ENCODE measurements at regions not wholly inside any gene's neighbourhood (a gene's known extent, or its start where the extent isn't known, plus 50 kb on each side); places are given as distances from the start of the nearest gene placed in this dataset.

- no peak overlapping the region for H2BK15ac ChIP-seq (ENCODE audit: low read length)
- H3K23ac ChIP-seq (ENCODE audit: insufficient read length) = no peak overlapping the region
- no peak overlapping the region for H2BK5ac ChIP-seq (ENCODE audit: low read depth, low read length)
- H3K9ac ChIP-seq (replicated peaks in 1 of 4; ENCODE audit: extremely low read depth in 1 of 4, low read depth in 3 of 4, low read length in 3 of 4) = no peak overlapping the region
- H3K18ac ChIP-seq (ENCODE audit: extremely low read depth, low read length) = no peak overlapping the region
- H3K56ac ChIP-seq (replicated peaks; ENCODE audit: insufficient read length, low read depth, low read length) = no peak overlapping the region
- WGBS, 2 experiments (ENCODE audit: extremely low coverage in 1 of 2, insufficient coverage in 1 of 2, insufficient read length in 1 of 2, insufficient replicate concordance in 2 of 2, low coverage in 1 of 2, low lambda C conversion rate in 2 of 2, missing lambda C conversion rate in 1 of 2) = 84% methylated on average over 4 of the region's 4 CpGs; no CpG with 5 or more reads in 1 of the 2 experiments
- H4K8ac ChIP-seq (ENCODE audit: extremely low read depth, insufficient read depth, low read length) = no peak overlapping the region
- H3K79me2 ChIP-seq (ENCODE audit: control insufficient read depth in 1 of 2, insufficient read depth in 2 of 2, low read length in 2 of 2) = no peaks in the 10 kb centered on the region
- no peaks in the 10 kb centered on the region for H3K36me3 ChIP-seq (ENCODE audit: control insufficient read depth in 2 of 4, insufficient read depth in 4 of 4, low read length in 3 of 4)
- CTCF ChIA-PET (ENCODE audit: partially characterized antibody) = interaction anchor here (0.6 to 3.1 kb wide), 15 partner anchors 8 to 371 kb away, joined by 3 to 14 read pairs (median 4); no protein-coding TSS in a partner anchor
- TF ChIP-seq MAFK (IDR thresholded peaks at IDR 0.05; ENCODE audit: low read depth, low read length) (no peak), KDM4A (IDR thresholded peaks at IDR 0.05; ENCODE audit: low read depth, low read length, severe bottlenecking) (no peak), HDAC2 (IDR thresholded peaks at IDR 0.05; ENCODE audit: borderline replicate concordance in 1 of 2, low read depth in 2 of 2, low read length in 2 of 2) (no peak), SP1 (IDR thresholded peaks at IDR 0.05; ENCODE audit: low read depth, low read length) (no peak), NANOG (IDR thresholded peaks at IDR 0.05; ENCODE audit: insufficient read depth, low read depth, low read length, poor library complexity, severe bottlenecking) (no peak), RXRA (IDR thresholded peaks at IDR 0.05; ENCODE audit: insufficient read depth, low read depth, low read length) (no peak)
- no peaks in the 10 kb centered on the region for H3K79me1 ChIP-seq (ENCODE audit: low read depth, low read length)
- FAIRE-seq = no peak
- no peak overlapping the region for H2AK5ac ChIP-seq (ENCODE audit: low read depth, low read length)
- H4K91ac ChIP-seq (replicated peaks; ENCODE audit: insufficient read length, low read length) = no peak overlapping the region
- no peak overlapping the region for H4K5ac ChIP-seq (ENCODE audit: insufficient read length, low read depth, low read length)
- H3K27me3 ChIP-seq (replicated peaks in 1 of 4; ENCODE audit: control insufficient read depth in 3 of 4, extremely low read depth in 1 of 4, insufficient read depth in 3 of 4, low read length in 3 of 4) = no peaks in the 10 kb centered on the region
- no peak overlapping the region for H2AFZ ChIP-seq (ENCODE audit: low read length)
- no peaks in the 10 kb centered on the region for H3K23me2 ChIP-seq (ENCODE audit: low read depth, low read length)
- no peaks in the 10 kb centered on the region for H3K9me3 ChIP-seq (ENCODE audit: insufficient read depth in 2 of 2, low read depth in 1 of 2, low read length in 1 of 2)
- H3K4ac ChIP-seq (replicated peaks; ENCODE audit: insufficient read length, low read depth, low read length) = no peak overlapping the region
- no peak overlapping the region for H2BK20ac ChIP-seq (ENCODE audit: low read length)
- no peak overlapping the region for H3K4me2 ChIP-seq (ENCODE audit: insufficient read depth in 1 of 2, low read depth in 2 of 2, low read length in 2 of 2)
- no peak overlapping the region for H3K4me3 ChIP-seq (ENCODE audit: extremely low read depth in 1 of 4, insufficient read depth in 2 of 4, low read depth in 3 of 4, low read length in 4 of 4)
- H2BK120ac ChIP-seq (replicated peaks; ENCODE audit: low read depth, low read length) = no peak overlapping the region
- no peak overlapping the region for H3K14ac ChIP-seq (ENCODE audit: insufficient read length)
- POLR2A ChIA-PET (ENCODE audit: partially characterized antibody) = no interaction called here
- no peak overlapping the region for H3K27ac ChIP-seq (ENCODE audit: low read depth, low read length)
- no peak overlapping the region for H2BK12ac ChIP-seq (ENCODE audit: low read depth, low read length)
- H3K4me1 ChIP-seq (replicated peaks in 1 of 4; ENCODE audit: control insufficient read depth in 3 of 4, insufficient read depth in 4 of 4, low read length in 3 of 4) = no peaks in the 10 kb centered on the region; a peak in 2 of 7 replicates
- no peak for DNase-seq (ENCODE audit: low read depth in 1 of 2, low spot score in 2 of 2)
- H4K20me1 ChIP-seq (replicated peaks in 1 of 2; ENCODE audit: control insufficient read depth in 1 of 2, insufficient read depth in 2 of 2, low read length in 2 of 2) = no peaks in the 10 kb centered on the region
Observed at GRCh38 chr6:97438011-97438671, 155.1 kb upstream of the MMS22L start.
